ENCODE measurements at regions not wholly inside any gene's neighbourhood (a gene's known extent, or its start where the extent isn't known, plus 50 kb on each side); places are given as distances from the start of the nearest gene placed in this dataset.
"Not testable (repeated sequence)": the region's sequence is repeated elsewhere in the genome, so short reads cannot be mapped to it uniquely, and the experiment has no call there.

GRCh38 chr18:6571239-6571602 lies 156.5 kb upstream of the L3MBTL4 start:
- no peak for DNase-seq

- not testable (repeated sequence) for DNase-seq
Observed at GRCh38 chr18:6572192-6572591, 157.3 kb upstream of the ARHGAP28 start.

GRCh38 chr18:6574631-6575030 lies 154.9 kb upstream of the ARHGAP28 start:
- DNase-seq = no peak

- no peak for DNase-seq
Observed at GRCh38 chr18:6575908-6576307, 153.6 kb upstream of the ARHGAP28 start.

GRCh38 chr18:6576718-6577375 lies 152.7 kb upstream of the ARHGAP28 start:
- DNase-seq = no peak

GRCh38 chr18:6578686-6579085 lies 150.8 kb upstream of the ARHGAP28 start:
- no peak for DNase-seq

- no peak for DNase-seq
Observed at GRCh38 chr18:6579486-6579885, 150.0 kb upstream of the ARHGAP28 start.

- DNase-seq = no peak
Observed at GRCh38 chr18:6580401-6580800, 149.1 kb upstream of the ARHGAP28 start.

- DNase-seq = no peak
Observed at GRCh38 chr18:6589923-6590322, 139.6 kb upstream of the ARHGAP28 start.

- no peak for DNase-seq
Observed at GRCh38 chr18:6590326-6590725, 139.2 kb upstream of the ARHGAP28 start.

- DNase-seq = no peak
Observed at GRCh38 chr18:6591491-6591890, 138.0 kb upstream of the ARHGAP28 start.

GRCh38 chr18:6592522-6592921 lies 137.0 kb upstream of the ARHGAP28 start:
- DNase-seq = no peak

- no peak for DNase-seq
Observed at GRCh38 chr18:6593142-6593885, 136.2 kb upstream of the ARHGAP28 start.

- no peak for DNase-seq
Observed at GRCh38 chr18:6595666-6596065, 133.8 kb upstream of the ARHGAP28 start.

- no peak for DNase-seq
Observed at GRCh38 chr18:6598657-6599056, 130.9 kb upstream of the ARHGAP28 start.

GRCh38 chr18:6600667-6601167 lies 128.8 kb upstream of the ARHGAP28 start:
- no peak for DNase-seq

- no peak for DNase-seq
Observed at GRCh38 chr18:6601241-6601640, 128.3 kb upstream of the ARHGAP28 start.

- no peak for DNase-seq
Observed at GRCh38 chr18:6602365-6602764, 127.2 kb upstream of the ARHGAP28 start.

- no peak for DNase-seq
Observed at GRCh38 chr18:6604573-6604941, 125.0 kb upstream of the ARHGAP28 start.

- no peak for DNase-seq
Observed at GRCh38 chr18:6605115-6605869, 124.2 kb upstream of the ARHGAP28 start.

GRCh38 chr18:6606411-6607085 lies 123.0 kb upstream of the ARHGAP28 start:
- no peak for DNase-seq

- DNase-seq = no peak
Observed at GRCh38 chr18:6607343-6607742, 122.2 kb upstream of the ARHGAP28 start.
